Neuronal stem cell (in vitro differentiated cells): ENCODE measurements at regions not wholly inside any gene's neighbourhood (a gene's known extent, or its start where the extent isn't known, plus 50 kb on each side); places are given as distances from the start of the nearest gene placed in this dataset.

Source experiments
- DNase-seq: peaks from one replicate; pipeline ENCODE4 v3.0.0-alpha.2; 2013; ENCODE audit warnings: low spot score
- H2AFZ ChIP-seq: one replicate; pipeline ENCODE4 v1.6.1; 2013; ENCODE audit warnings: mild to moderate bottlenecking, low read length, inconsistent platforms
- H2AK5ac ChIP-seq: 2 replicates; pipeline ENCODE4 v1.6.1; 2013; ENCODE audit warnings: low read depth, mild to moderate bottlenecking, inconsistent platforms, low read length, moderate library complexity, mixed read lengths
- H2BK120ac ChIP-seq: 2 replicates; pipeline ENCODE4 v1.6.1; 2013; ENCODE audit warnings: low read depth, mild to moderate bottlenecking, inconsistent platforms, low read length, moderate library complexity, mixed read lengths
- H2BK12ac ChIP-seq: one replicate; pipeline ENCODE4 v1.6.1; 2013; ENCODE audit warnings: low read length, inconsistent platforms
- H2BK15ac ChIP-seq: 2 replicates; pipeline ENCODE4 v1.6.1; 2013; ENCODE audit warnings: mild to moderate bottlenecking, low read length, inconsistent platforms, mixed read lengths
- H2BK5ac ChIP-seq: one replicate; pipeline ENCODE4 v1.6.1; 2013; ENCODE audit warnings: inconsistent platforms, mild to moderate bottlenecking, low read length, moderate library complexity
- H3K14ac ChIP-seq: one replicate; pipeline ENCODE4 v1.6.1; 2013; ENCODE audit warnings: low read length, inconsistent platforms
- H3K18ac ChIP-seq: 2 replicates; pipeline ENCODE4 v1.6.1; 2013; ENCODE audit warnings: low read length, inconsistent platforms
- H3K23ac ChIP-seq: 2 replicates; pipeline ENCODE4 v1.6.1; 2013; ENCODE audit warnings: low read depth, mild to moderate bottlenecking, mixed read lengths, low read length, inconsistent platforms; ENCODE audit not compliant: poor library complexity
- H3K27ac ChIP-seq: replicated peaks from 3 replicates; pipeline ENCODE4 v1.5.1; 2013; ENCODE audit warnings: low read length, inconsistent platforms
- H3K27me3 ChIP-seq, 3 experiments: 2 replicates each; pipeline ENCODE4 v1.6.1; 2013; ENCODE audit warnings: low read length in 3 of 3, mild to moderate bottlenecking in 2 of 3, inconsistent platforms in 1 of 3, low read depth in 1 of 3, mixed read lengths in 1 of 3, moderate library complexity in 1 of 3; ENCODE audit not compliant: control insufficient read depth in 3 of 3, insufficient read depth in 3 of 3
- H3K36me3 ChIP-seq, 2 donors: replicated peaks in 1 of 2; 2 replicates each; pipeline ENCODE4 v1.6.1; 2013; ENCODE audit warnings: low read length in 2 of 2; ENCODE audit not compliant: control insufficient read depth in 2 of 2, insufficient read depth in 2 of 2
- H3K4ac ChIP-seq: 2 replicates; pipeline ENCODE4 v1.6.1; 2013; ENCODE audit warnings: inconsistent platforms, mild to moderate bottlenecking, low read length, moderate library complexity
- H3K4me1 ChIP-seq, 2 donors: 1 replicate in 1 of 2; 2 replicates in 1 of 2; pipeline ENCODE4 v1.6.1; 2013; ENCODE audit warnings: low read length in 2 of 2, low read depth in 1 of 2; ENCODE audit not compliant: control insufficient read depth in 2 of 2, insufficient read depth in 1 of 2
- H3K4me2 ChIP-seq: one replicate; pipeline ENCODE4 v1.6.1; 2013; ENCODE audit warnings: mild to moderate bottlenecking, low read length, inconsistent platforms; ENCODE audit not compliant: insufficient read depth, poor library complexity, severe bottlenecking
- H3K4me3 ChIP-seq, 2 donors: 2 replicates each; pipeline ENCODE4 v1.5.1; 2013; ENCODE audit warnings: low read length in 2 of 2, mild to moderate bottlenecking in 2 of 2, inconsistent platforms in 1 of 2, moderate library complexity in 1 of 2
- H3K79me1 ChIP-seq: one replicate; pipeline ENCODE4 v1.6.1; 2013; ENCODE audit warnings: low read depth, mild to moderate bottlenecking, inconsistent platforms, low read length, moderate library complexity
- H3K9ac ChIP-seq: one replicate; pipeline ENCODE4 v1.6.1; 2013; ENCODE audit warnings: mild to moderate bottlenecking, low read depth, low read length, inconsistent platforms; ENCODE audit not compliant: poor library complexity
- H3K9me3 ChIP-seq, 2 donors: replicated peaks in 1 of 2; 2 replicates each; pipeline versions ENCODE3 to v1.6.1; 2013; ENCODE audit warnings: low read length in 2 of 2, mild to moderate bottlenecking in 2 of 2, inconsistent platforms in 1 of 2, low read depth in 1 of 2, mixed read lengths in 1 of 2, moderate library complexity in 1 of 2; ENCODE audit not compliant: control insufficient read depth in 2 of 2, insufficient read depth in 1 of 2
- H4K8ac ChIP-seq: one replicate; pipeline ENCODE4 v1.6.1; 2013; ENCODE audit warnings: low read depth, mild to moderate bottlenecking, inconsistent platforms, low read length, moderate library complexity
- H4K91ac ChIP-seq: one replicate; pipeline ENCODE4 v1.6.1; 2013; ENCODE audit warnings: low read length, low read depth, mild to moderate bottlenecking, inconsistent platforms; ENCODE audit not compliant: poor library complexity
- WGBS, 2 donors: extraction: QIAGEN DNeasy Blood & Tissue Kit; methylation state at CpG; one replicate each; pipeline ENCODE4 v1.1.7; 2013; ENCODE audit warnings: missing lambda C conversion rate in 2 of 2, mixed read lengths in 1 of 2; ENCODE audit not compliant: insufficient read length in 2 of 2, insufficient replicate concordance in 1 of 2; ENCODE audit errors: extremely low coverage in 2 of 2; 5-methylcytosine and 5-hydroxymethylcytosine counted together

- no peak overlapping the region for H2BK5ac ChIP-seq
- H3K27ac ChIP-seq: no peak overlapping the region
- no peak overlapping the region for H2BK120ac ChIP-seq
- no peak overlapping the region for H4K91ac ChIP-seq
- no peak overlapping the region for H4K8ac ChIP-seq
- no peak overlapping the region for H3K4me3 ChIP-seq
- no peaks in the 10 kb centered on the region for H3K36me3 ChIP-seq
- H2BK12ac ChIP-seq: no peak overlapping the region
- no peak overlapping the region for H2AFZ ChIP-seq
- H3K23ac ChIP-seq: no peak overlapping the region
- peaks cover 5 to 10% of the 10 kb centered on the region in 2 donors for H3K4me1 ChIP-seq
- H3K27me3 ChIP-seq: no peaks in the 10 kb centered on the region
- no peak overlapping the region for H3K4ac ChIP-seq
- no peak overlapping the region for H3K9ac ChIP-seq
- H3K4me2 ChIP-seq: no peak overlapping the region
- no peak overlapping the region for H3K14ac ChIP-seq
- WGBS, 2 donors: no CpG with 5 or more reads among the region's 2 CpGs
- H3K79me1 ChIP-seq: no peaks in the 10 kb centered on the region
- no peaks in the 10 kb centered on the region for H3K9me3 ChIP-seq
- no peak for DNase-seq
- H3K18ac ChIP-seq: no peak overlapping the region
- no peak overlapping the region for H2BK15ac ChIP-seq
- H2AK5ac ChIP-seq: no peak overlapping the region
These were observed 107.2 kb upstream of the CENPW start for GRCh38 chr6:126232671-126233070.

- peaks cover under 1 to 4% of the 10 kb centered on the region in 2 donors for H3K4me1 ChIP-seq
- WGBS, 2 donors: no CpG with 5 or more reads among the region's 1 CpG
- H2BK5ac ChIP-seq: no peak overlapping the region
- H3K36me3 ChIP-seq: no peaks in the 10 kb centered on the region
- H3K4me3 ChIP-seq: no peak overlapping the region
- no peak overlapping the region for H3K27ac ChIP-seq
- H3K9ac ChIP-seq: no peak overlapping the region
- H3K4me2 ChIP-seq: no peak overlapping the region
- H3K18ac ChIP-seq: no peak overlapping the region
- H3K79me1 ChIP-seq: no peaks in the 10 kb centered on the region
- no peak for DNase-seq
- H2AFZ ChIP-seq: no peak overlapping the region
- H2BK15ac ChIP-seq: no peak overlapping the region
- no peak overlapping the region for H3K4ac ChIP-seq
- no peak overlapping the region for H3K23ac ChIP-seq
- no peak overlapping the region for H3K14ac ChIP-seq
- no peaks in the 10 kb centered on the region for H3K27me3 ChIP-seq
- no peaks in the 10 kb centered on the region for H3K9me3 ChIP-seq
- no peak overlapping the region for H2BK12ac ChIP-seq
- H2AK5ac ChIP-seq: no peak overlapping the region
- no peak overlapping the region for H4K8ac ChIP-seq
- no peak overlapping the region for H2BK120ac ChIP-seq
- no peak overlapping the region for H4K91ac ChIP-seq
These were observed 106.7 kb upstream of the CENPW start for GRCh38 chr6:126233192-126233591.

GRCh38 chr6:126235363-126235762 lies 104.6 kb upstream of the CENPW start:
- WGBS, 2 donors: no CpG with 5 or more reads among the region's 1 CpG

GRCh38 chr6:126245077-126245476 lies 94.8 kb upstream of the CENPW start:
- Histone ChIP-seq H3K9ac (no peak overlapping the region), H2BK12ac (no peak overlapping the region), H3K4ac (no peak overlapping the region), H2BK5ac (no peak overlapping the region), H3K4me1 (no peaks in the 10 kb centered on the region), H3K27ac (no peak overlapping the region), H3K36me3 (no peaks in the 10 kb centered on the region), H3K4me2 (no peak overlapping the region), H2BK120ac (no peak overlapping the region), H4K8ac (no peak overlapping the region), H2AFZ (no peak overlapping the region), H3K23ac (no peak overlapping the region), H3K4me3 (no peak overlapping the region), H4K91ac (no peak overlapping the region), H3K79me1 (no peaks in the 10 kb centered on the region), H3K18ac (no peak overlapping the region), H3K14ac (no peak overlapping the region), H2AK5ac (no peak overlapping the region), H3K27me3 (no peaks in the 10 kb centered on the region), H2BK15ac (no peak overlapping the region), H3K9me3 (no peaks in the 10 kb centered on the region)
- DNase-seq: no peak
- no CpG with 5 or more reads among the region's 1 CpG for WGBS, 2 donors

More at GRCh38 chr6:126235363-126235762, 104.6 kb upstream of the CENPW start:
- Histone ChIP-seq H3K4me2 (no peak overlapping the region), H3K9ac (no peak overlapping the region), H3K27me3 (no peaks in the 10 kb centered on the region), H2BK120ac (no peak overlapping the region), H4K91ac (no peak overlapping the region), H3K79me1 (no peaks in the 10 kb centered on the region), H3K14ac (no peak overlapping the region), H2BK15ac (no peak overlapping the region), H3K23ac (no peak overlapping the region), H2BK5ac (no peak overlapping the region), H3K4me1 (no peaks in the 10 kb centered on the region), H2BK12ac (no peak overlapping the region), H3K4me3 (no peak overlapping the region), H4K8ac (no peak overlapping the region), H3K36me3 (no peaks in the 10 kb centered on the region), H3K4ac (no peak overlapping the region), H2AK5ac (no peak overlapping the region), H3K27ac (no peak overlapping the region), H2AFZ (no peak overlapping the region), H3K9me3 (no peaks in the 10 kb centered on the region), H3K18ac (no peak overlapping the region)
- DNase-seq: no peak
